ENCODE measurements at regions not wholly inside any gene's neighbourhood (a gene's known extent, or its start where the extent isn't known, plus 50 kb on each side); places are given as distances from the start of the nearest gene placed in this dataset.
"Not testable (repeated sequence)": the region's sequence is repeated elsewhere in the genome, so short reads cannot be mapped to it uniquely, and the experiment has no call there.

DNA sequence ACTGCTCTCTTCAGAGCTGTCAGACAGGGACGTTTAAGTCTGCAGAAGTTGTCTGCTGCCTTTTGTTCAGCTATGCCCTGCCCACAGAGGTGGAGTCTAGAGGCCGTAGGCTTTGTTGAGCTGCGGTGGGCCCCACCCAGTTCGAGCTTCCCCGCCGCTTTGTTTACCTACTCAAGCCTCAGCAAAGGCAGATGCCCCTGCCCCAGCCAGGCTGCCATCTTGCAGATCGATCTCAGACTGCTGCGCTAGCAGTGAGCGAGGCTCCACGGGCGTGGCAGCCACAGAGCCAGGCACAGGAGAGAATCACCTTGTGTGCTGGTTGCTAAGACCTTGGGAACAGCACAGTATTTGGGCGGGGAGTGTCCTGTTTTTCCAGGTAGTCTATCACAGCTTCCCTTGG, 120.8 kb upstream of the SOX2 start:
- 79 to 86% (median 79%) methylated on average over 11 to 12 of the region's 12 CpGs for WGBS, 3 donors
- H3K4me1 ChIP-seq (ENCODE audit: control insufficient read depth in 3 of 3, insufficient read depth in 2 of 3, low read depth in 1 of 3, low read length in 2 of 3); FAIRE-seq; H3K4me3 ChIP-seq (ENCODE audit: low read depth in 1 of 3, low read length in 3 of 3); H3K27me3 ChIP-seq (ENCODE audit: control insufficient read depth in 3 of 3, insufficient read depth in 3 of 3, low read length in 3 of 3); H3K9me3 ChIP-seq (ENCODE audit: control insufficient read depth in 2 of 2, insufficient read depth in 1 of 2, low read depth in 1 of 2, low read length in 1 of 2); DNase-seq; H3K36me3 ChIP-seq (ENCODE audit: control insufficient read depth in 3 of 3, insufficient read depth in 2 of 3, low read depth in 1 of 3, low read length in 3 of 3); H3K27ac ChIP-seq (ENCODE audit: low read depth in 1 of 3, low read length in 2 of 3): not testable (repeated sequence)

DNA sequence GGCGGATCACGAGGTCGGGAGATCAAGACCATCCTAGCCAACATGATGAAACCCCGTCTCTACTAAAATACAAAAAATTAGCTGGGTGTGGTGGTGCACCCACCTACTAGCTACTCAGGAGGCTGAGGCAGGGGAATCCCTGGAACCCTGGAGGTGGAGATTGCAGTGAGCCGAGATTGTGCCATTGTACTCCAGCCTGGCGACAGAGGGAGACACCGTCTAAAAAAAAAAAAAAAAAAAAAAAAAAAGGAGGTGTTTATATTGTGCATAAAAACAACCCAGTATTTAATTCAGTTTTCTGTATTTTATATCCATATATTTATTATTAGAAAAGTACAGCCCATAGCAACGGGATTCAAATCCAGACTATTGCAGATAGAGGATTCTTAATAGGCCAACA, 129.1 kb upstream of the SOX2 start:
- FAIRE-seq: no peak
- Histone ChIP-seq H3K36me3 (ENCODE audit: control insufficient read depth in 3 of 3, insufficient read depth in 2 of 3, low read depth in 1 of 3, low read length in 3 of 3) (no peaks in the 10 kb centered on the region), H3K4me1 (ENCODE audit: control insufficient read depth in 3 of 3, insufficient read depth in 2 of 3, low read depth in 1 of 3, low read length in 2 of 3) (no peaks in the 10 kb centered on the region), H3K9me3 (ENCODE audit: control insufficient read depth in 2 of 2, insufficient read depth in 1 of 2, low read depth in 1 of 2, low read length in 1 of 2) (no peaks in the 10 kb centered on the region), H3K27me3 (ENCODE audit: control insufficient read depth in 3 of 3, insufficient read depth in 3 of 3, low read length in 3 of 3) (no peaks in the 10 kb centered on the region), H3K4me3 (ENCODE audit: low read depth in 1 of 3, low read length in 3 of 3) (no peak overlapping the region), H3K27ac (ENCODE audit: low read depth in 1 of 3, low read length in 2 of 3) (no peak overlapping the region)
- no peak for DNase-seq
- 86 to 90% (median 88%) methylated on average over 8 of the region's 8 CpGs for WGBS, 3 donors

DNA sequence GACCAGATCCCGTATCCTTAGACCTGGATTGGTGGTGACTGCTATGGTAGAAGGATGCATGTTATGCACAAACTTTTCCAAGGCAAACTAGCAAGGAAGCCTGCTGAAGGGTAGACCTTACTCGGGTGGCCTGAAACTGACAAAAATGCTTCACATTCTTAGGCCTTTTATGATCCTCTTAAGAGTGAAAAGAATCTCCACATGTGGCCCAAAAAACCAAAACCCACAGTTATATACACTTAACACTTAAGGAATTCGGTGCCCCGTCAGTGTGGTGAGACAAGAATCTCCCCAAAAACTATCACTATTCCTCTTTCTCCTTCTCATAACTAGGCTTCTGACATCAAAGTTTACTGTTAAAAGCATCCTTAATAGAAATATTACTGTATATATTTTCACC, 130.1 kb upstream of the SOX2 start:
- no peaks in the 10 kb centered on the region for H3K27me3 ChIP-seq (ENCODE audit: control insufficient read depth in 3 of 3, insufficient read depth in 3 of 3, low read length in 3 of 3)
- no peak overlapping the region for H3K27ac ChIP-seq (ENCODE audit: low read depth in 1 of 3, low read length in 2 of 3)
- H3K9me3 ChIP-seq (ENCODE audit: control insufficient read depth in 2 of 2, insufficient read depth in 1 of 2, low read depth in 1 of 2, low read length in 1 of 2): no peaks in the 10 kb centered on the region
- FAIRE-seq: no peak
- no peaks in the 10 kb centered on the region for H3K4me1 ChIP-seq (ENCODE audit: control insufficient read depth in 3 of 3, insufficient read depth in 2 of 3, low read depth in 1 of 3, low read length in 2 of 3)
- no peaks in the 10 kb centered on the region for H3K36me3 ChIP-seq (ENCODE audit: control insufficient read depth in 3 of 3, insufficient read depth in 2 of 3, low read depth in 1 of 3, low read length in 3 of 3)
- no peak for DNase-seq
- no peak overlapping the region for H3K4me3 ChIP-seq (ENCODE audit: low read depth in 1 of 3, low read length in 3 of 3)
- WGBS, 3 donors: 72 to 85% (median 84%) methylated on average over 4 of the region's 4 CpGs

DNA sequence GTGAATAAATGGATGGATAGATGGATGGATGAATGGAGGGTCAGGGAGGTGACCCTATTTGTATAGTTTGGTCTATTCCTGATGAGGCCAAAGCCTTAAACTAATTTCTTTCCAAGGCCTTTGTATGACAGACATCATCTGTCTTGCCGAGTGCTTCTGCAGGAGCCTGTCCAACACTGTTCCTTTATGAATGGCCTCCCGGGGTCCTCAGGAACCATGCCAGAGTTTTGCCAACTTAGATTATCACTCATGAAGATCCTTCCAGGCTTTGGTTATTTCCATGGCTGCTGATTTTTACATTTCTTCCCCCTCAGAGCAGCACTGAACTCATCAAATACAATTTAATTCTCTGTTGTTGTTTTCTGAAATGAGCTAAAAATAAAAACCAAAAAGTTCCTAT, 133.0 kb upstream of the SOX2 start:
- WGBS, 3 donors: 65 to 83% (median 73%) methylated on average over 2 of the region's 2 CpGs
- Histone ChIP-seq H3K4me3 (ENCODE audit: low read depth in 1 of 3, low read length in 3 of 3) (no peak overlapping the region), H3K27me3 (ENCODE audit: control insufficient read depth in 3 of 3, insufficient read depth in 3 of 3, low read length in 3 of 3) (no peaks in the 10 kb centered on the region), H3K9me3 (ENCODE audit: control insufficient read depth in 2 of 2, insufficient read depth in 1 of 2, low read depth in 1 of 2, low read length in 1 of 2) (no peaks in the 10 kb centered on the region), H3K4me1 (ENCODE audit: control insufficient read depth in 3 of 3, insufficient read depth in 2 of 3, low read depth in 1 of 3, low read length in 2 of 3) (no peaks in the 10 kb centered on the region), H3K27ac (ENCODE audit: low read depth in 1 of 3, low read length in 2 of 3) (no peak overlapping the region), H3K36me3 (ENCODE audit: control insufficient read depth in 3 of 3, insufficient read depth in 2 of 3, low read depth in 1 of 3, low read length in 3 of 3) (no peaks in the 10 kb centered on the region)
- DNase-seq: no peak
- no peak for FAIRE-seq

DNA sequence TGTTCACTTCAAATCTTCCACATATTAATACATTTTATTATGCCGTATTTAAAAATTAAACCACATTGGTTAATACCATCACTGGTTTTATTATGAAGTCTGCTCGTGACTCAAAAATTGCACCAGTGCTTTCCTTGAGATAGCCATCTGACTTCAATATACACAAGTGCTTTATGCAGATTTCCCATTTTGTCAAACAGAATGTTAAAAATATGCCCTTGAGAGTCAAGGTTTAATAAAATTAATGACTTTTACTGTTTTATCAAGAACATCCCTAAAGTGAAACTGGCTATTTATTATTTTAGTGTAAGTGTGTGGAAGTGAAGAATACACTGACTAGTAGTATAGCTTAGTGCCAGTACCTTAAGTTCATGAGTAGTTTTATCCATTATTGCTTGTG, 139.3 kb upstream of the SOX2 start:
- no peaks in the 10 kb centered on the region for H3K9me3 ChIP-seq (ENCODE audit: control insufficient read depth in 2 of 2, insufficient read depth in 1 of 2, low read depth in 1 of 2, low read length in 1 of 2)
- FAIRE-seq (no peak), DNase-seq (no peak)
- H3K27ac ChIP-seq (ENCODE audit: low read depth in 1 of 3, low read length in 2 of 3): no peak overlapping the region
- no peaks in the 10 kb centered on the region for H3K27me3 ChIP-seq (ENCODE audit: control insufficient read depth in 3 of 3, insufficient read depth in 3 of 3, low read length in 3 of 3)
- no peaks in the 10 kb centered on the region for H3K36me3 ChIP-seq (ENCODE audit: control insufficient read depth in 3 of 3, insufficient read depth in 2 of 3, low read depth in 1 of 3, low read length in 3 of 3)
- H3K4me3 ChIP-seq (ENCODE audit: low read depth in 1 of 3, low read length in 3 of 3): no peak overlapping the region
- no peaks in the 10 kb centered on the region for H3K4me1 ChIP-seq (ENCODE audit: control insufficient read depth in 3 of 3, insufficient read depth in 2 of 3, low read depth in 1 of 3, low read length in 2 of 3)
- WGBS, 3 donors: 68 to 81% (median 78%) methylated on average over 2 of the region's 2 CpGs

DNA sequence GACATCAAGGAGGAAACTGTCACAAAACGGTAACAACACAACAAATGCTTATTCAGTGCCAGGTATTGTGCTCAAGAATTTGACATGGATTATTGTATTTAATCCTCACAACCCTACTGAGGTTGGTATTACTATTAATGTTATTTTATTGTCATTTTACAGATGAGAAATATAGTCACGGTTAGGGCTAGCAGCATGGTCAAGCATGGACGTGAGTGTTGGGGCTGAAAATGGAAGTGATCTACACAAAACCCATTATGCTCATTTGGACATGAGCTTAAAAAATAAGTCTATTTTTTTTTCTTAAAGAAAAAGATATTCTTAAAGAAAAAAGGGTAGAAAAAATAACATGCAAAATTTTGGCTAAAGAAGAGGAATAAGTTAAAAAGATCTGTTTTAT, 141.3 kb upstream of the SOX2 start:
- no peaks in the 10 kb centered on the region for H3K27me3 ChIP-seq (ENCODE audit: control insufficient read depth in 3 of 3, insufficient read depth in 3 of 3, low read length in 3 of 3)
- DNase-seq: no peak
- no peaks in the 10 kb centered on the region for H3K9me3 ChIP-seq (ENCODE audit: control insufficient read depth in 2 of 2, insufficient read depth in 1 of 2, low read depth in 1 of 2, low read length in 1 of 2)
- no peaks in the 10 kb centered on the region for H3K4me1 ChIP-seq (ENCODE audit: control insufficient read depth in 3 of 3, insufficient read depth in 2 of 3, low read depth in 1 of 3, low read length in 2 of 3)
- H3K27ac ChIP-seq (ENCODE audit: low read depth in 1 of 3, low read length in 2 of 3): no peak overlapping the region
- FAIRE-seq: no peak
- 56 to 71% (median 71%) methylated on average over 3 of the region's 3 CpGs for WGBS, 3 donors
- no peak overlapping the region for H3K4me3 ChIP-seq (ENCODE audit: low read depth in 1 of 3, low read length in 3 of 3)
- H3K36me3 ChIP-seq (ENCODE audit: control insufficient read depth in 3 of 3, insufficient read depth in 2 of 3, low read depth in 1 of 3, low read length in 3 of 3): no peaks in the 10 kb centered on the region

DNA sequence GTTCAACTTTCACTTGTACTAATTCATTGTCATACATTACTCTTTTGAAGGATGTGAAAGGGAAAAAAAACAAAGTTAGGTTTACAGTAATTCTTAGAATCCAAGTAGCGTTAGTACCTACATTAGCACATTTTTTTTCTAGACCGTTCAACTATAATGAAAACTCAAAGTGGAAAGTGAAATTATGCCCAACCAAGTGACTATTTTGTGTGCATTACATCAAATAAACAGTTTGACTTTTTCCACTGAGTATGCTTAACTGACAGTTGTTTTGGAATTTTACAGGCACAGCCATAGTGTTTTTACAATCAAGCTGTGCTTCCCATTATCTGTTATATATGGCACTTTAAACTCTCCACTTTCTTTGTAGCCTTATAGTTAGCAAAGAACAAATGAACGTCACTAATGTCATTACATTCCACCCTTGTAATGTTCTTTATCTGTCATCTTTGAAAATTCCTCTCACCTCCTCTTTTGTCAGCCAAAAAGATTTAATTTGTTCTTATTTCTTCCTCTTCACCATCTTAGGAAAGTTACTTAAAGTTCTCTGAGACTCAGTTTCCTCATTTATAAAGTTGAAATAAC, 142.3 kb upstream of the SOX2 start:
- no peaks in the 10 kb centered on the region for H3K36me3 ChIP-seq (ENCODE audit: control insufficient read depth in 3 of 3, insufficient read depth in 2 of 3, low read depth in 1 of 3, low read length in 3 of 3)
- 50 to 61% (median 59%) methylated on average over 3 of the region's 3 CpGs for WGBS, 3 donors
- FAIRE-seq (no peak), DNase-seq (no peak)
- H3K27ac ChIP-seq (ENCODE audit: low read depth in 1 of 3, low read length in 2 of 3): no peak overlapping the region
- no peaks in the 10 kb centered on the region for H3K4me1 ChIP-seq (ENCODE audit: control insufficient read depth in 3 of 3, insufficient read depth in 2 of 3, low read depth in 1 of 3, low read length in 2 of 3)
- no peak overlapping the region for H3K4me3 ChIP-seq (ENCODE audit: low read depth in 1 of 3, low read length in 3 of 3)
- no peaks in the 10 kb centered on the region for H3K27me3 ChIP-seq (ENCODE audit: control insufficient read depth in 3 of 3, insufficient read depth in 3 of 3, low read length in 3 of 3)
- no peaks in the 10 kb centered on the region for H3K9me3 ChIP-seq (ENCODE audit: control insufficient read depth in 2 of 2, insufficient read depth in 1 of 2, low read depth in 1 of 2, low read length in 1 of 2)

DNA sequence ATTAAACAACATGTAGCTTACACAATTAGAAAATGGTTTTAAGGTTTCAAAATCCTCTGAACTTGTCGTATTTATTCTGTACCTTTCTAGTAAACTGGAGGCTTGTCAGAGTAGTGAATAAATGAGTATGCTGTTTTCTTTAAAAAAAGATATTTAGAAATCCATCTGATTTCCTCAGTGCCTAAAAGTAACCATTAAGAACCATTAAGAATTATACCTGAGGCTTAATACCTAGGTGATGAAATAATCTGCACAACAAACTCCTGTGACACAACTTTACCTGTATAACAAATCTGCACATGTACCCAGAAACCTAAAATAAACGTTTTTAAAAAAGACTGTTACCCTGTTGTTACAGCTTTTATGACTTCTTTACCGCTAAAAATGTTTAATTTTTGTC, 143.0 kb upstream of the SOX2 start:
- no peak overlapping the region for H3K4me3 ChIP-seq (ENCODE audit: low read depth in 1 of 3, low read length in 3 of 3)
- H3K27me3 ChIP-seq (ENCODE audit: control insufficient read depth in 3 of 3, insufficient read depth in 3 of 3, low read length in 3 of 3): no peaks in the 10 kb centered on the region
- FAIRE-seq: no peak
- 57 to 60% (median 58%) methylated on average over 3 of the region's 3 CpGs for WGBS, 3 donors
- H3K4me1 ChIP-seq (ENCODE audit: control insufficient read depth in 3 of 3, insufficient read depth in 2 of 3, low read depth in 1 of 3, low read length in 2 of 3): no peaks in the 10 kb centered on the region
- H3K9me3 ChIP-seq (ENCODE audit: control insufficient read depth in 2 of 2, insufficient read depth in 1 of 2, low read depth in 1 of 2, low read length in 1 of 2): no peaks in the 10 kb centered on the region
- no peak for DNase-seq
- no peak overlapping the region for H3K27ac ChIP-seq (ENCODE audit: low read depth in 1 of 3, low read length in 2 of 3)
- no peaks in the 10 kb centered on the region for H3K36me3 ChIP-seq (ENCODE audit: control insufficient read depth in 3 of 3, insufficient read depth in 2 of 3, low read depth in 1 of 3, low read length in 3 of 3)

DNA sequence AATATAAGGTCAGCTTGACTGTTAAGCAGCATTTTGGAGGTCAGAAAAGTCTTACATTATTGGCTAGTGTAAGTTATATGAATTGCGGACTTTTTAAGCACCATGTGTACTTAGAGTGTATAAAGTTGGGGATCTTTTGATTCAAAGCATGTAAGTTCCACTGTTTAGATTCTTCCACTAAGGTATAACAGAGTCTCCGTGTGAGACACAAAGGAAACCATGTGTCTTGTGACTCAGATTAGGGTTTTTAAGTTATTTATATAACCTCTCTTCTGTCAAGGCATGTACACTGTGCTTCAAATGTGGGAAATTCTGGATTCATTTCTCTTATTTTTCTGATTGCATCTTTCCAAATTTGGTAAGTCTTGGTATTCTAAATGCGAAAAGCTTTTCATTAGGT, 143.5 kb upstream of the SOX2 start:
- no peaks in the 10 kb centered on the region for H3K27me3 ChIP-seq (ENCODE audit: control insufficient read depth in 3 of 3, insufficient read depth in 3 of 3, low read length in 3 of 3)
- no peaks in the 10 kb centered on the region for H3K9me3 ChIP-seq (ENCODE audit: control insufficient read depth in 2 of 2, insufficient read depth in 1 of 2, low read depth in 1 of 2, low read length in 1 of 2)
- no peak for FAIRE-seq
- WGBS, 3 donors: 68 to 78% (median 70%) methylated on average over 3 of the region's 3 CpGs
- no peak for DNase-seq
- H3K4me3 ChIP-seq (ENCODE audit: low read depth in 1 of 3, low read length in 3 of 3): no peak overlapping the region
- no peak overlapping the region for H3K27ac ChIP-seq (ENCODE audit: low read depth in 1 of 3, low read length in 2 of 3)
- H3K36me3 ChIP-seq (ENCODE audit: control insufficient read depth in 3 of 3, insufficient read depth in 2 of 3, low read depth in 1 of 3, low read length in 3 of 3): no peaks in the 10 kb centered on the region
- H3K4me1 ChIP-seq (ENCODE audit: control insufficient read depth in 3 of 3, insufficient read depth in 2 of 3, low read depth in 1 of 3, low read length in 2 of 3): no peaks in the 10 kb centered on the region
